Left ventricle myocardium inferior (tissue), 1 donor: ENCODE measurements at regions not wholly inside any gene's neighbourhood (a gene's known extent, or its start where the extent isn't known, plus 50 kb on each side); places are given as distances from the start of the nearest gene placed in this dataset.
"Not testable (repeated sequence)": the region's sequence is repeated elsewhere in the genome, so short reads cannot be mapped to it uniquely, and the experiment has no call there.

Experiments
- DNase-seq: peaks from one replicate; pipeline ENCODE4 v3.0.0-alpha.2; 2020
- H3K27ac ChIP-seq: fragments of 200-600 bp; replicated peaks from 2 replicates; pipeline ENCODE4 v1.8.0; 2021
- H3K27me3 ChIP-seq: fragments of 200-600 bp; 2 replicates; pipeline ENCODE4 v1.8.0; 2021; ENCODE audit warnings: low read depth
- H3K36me3 ChIP-seq: fragments of 200-600 bp; 2 replicates; pipeline ENCODE4 v1.8.0; 2021
- H3K4me1 ChIP-seq: fragments of 200-600 bp; 2 replicates; pipeline ENCODE4 v1.8.0; 2021
- H3K4me3 ChIP-seq: fragments of 200-600 bp; 2 replicates; pipeline ENCODE4 v1.8.0; 2021; ENCODE audit warnings: mild to moderate bottlenecking, moderate library complexity
- H3K9me3 ChIP-seq: fragments of 200-600 bp; replicated peaks from 2 replicates; pipeline ENCODE4 v1.8.0; 2021
- CTCF ChIP-seq: fragments of 200-600 bp; IDR thresholded peaks from 2 replicates; pipeline ENCODE4 v1.8.0; 2021; ENCODE audit warnings: antibody characterized with exemption, mild to moderate bottlenecking, borderline replicate concordance
- intact Hi-C: fragments of 100-400 bp; cut with micrococcal nuclease; formaldehyde crosslinking; loops from one replicate; pipeline ENCODE4 v1.11.0; 2022
- donor health status: DM: no; HTN: yes; CAD: no; lungs with severe emphysema.

GRCh38 chr7:115618676-115619075, 411.9 kb downstream of the TFEC start:
- no peak for TF ChIP-seq CTCF
- DNase-seq = no peak
- H3K36me3 ChIP-seq = no peaks in the 10 kb centered on the region
- no peaks in the 10 kb centered on the region for H3K27me3 ChIP-seq
- no peaks in the 10 kb centered on the region for H3K4me1 ChIP-seq
- H3K9me3 ChIP-seq = no peaks in the 10 kb centered on the region
- no peak overlapping the region for H3K27ac ChIP-seq
- H3K4me3 ChIP-seq = no peak overlapping the region
- intact Hi-C loops = no loop called here

GRCh38 chr7:115613836-115614235, 416.7 kb downstream of the TFEC start:
- DNase-seq = no peak
- Histone ChIP-seq H3K4me3 (no peak overlapping the region), H3K27ac (no peak overlapping the region), H3K36me3 (no peaks in the 10 kb centered on the region), H3K4me1 (no peaks in the 10 kb centered on the region), H3K27me3 (no peaks in the 10 kb centered on the region), H3K9me3 (no peaks in the 10 kb centered on the region)
- intact Hi-C loops = no loop called here
- no peak for TF ChIP-seq CTCF

GRCh38 chr7:115603416-115603815, 427.1 kb downstream of the TFEC start:
- H3K36me3 ChIP-seq = no peaks in the 10 kb centered on the region
- no peaks in the 10 kb centered on the region for H3K27me3 ChIP-seq
- H3K27ac ChIP-seq = no peak overlapping the region
- H3K4me3 ChIP-seq = no peak overlapping the region
- intact Hi-C loops = no loop called here
- peaks cover 9% of the 10 kb centered on the region for H3K9me3 ChIP-seq
- H3K4me1 ChIP-seq = no peaks in the 10 kb centered on the region
- TF ChIP-seq CTCF = no peak
- DNase-seq = no peak

GRCh38 chr7:115600207-115600606, 430.4 kb downstream of the TFEC start:
- Histone ChIP-seq H3K4me1 (no peaks in the 10 kb centered on the region), H3K4me3 (no peak overlapping the region), H3K9me3 (peaks cover 35% of the 10 kb centered on the region), H3K27me3 (no peaks in the 10 kb centered on the region), H3K36me3 (no peaks in the 10 kb centered on the region), H3K27ac (no peak overlapping the region)
- no peak for DNase-seq
- TF ChIP-seq CTCF = no peak
- intact Hi-C loops = no loop called here

- H3K27me3 ChIP-seq, H3K27ac ChIP-seq, H3K4me3 ChIP-seq, intact Hi-C loops, H3K4me1 ChIP-seq, DNase-seq, H3K36me3 ChIP-seq: not testable (repeated sequence)
- peaks cover 36% of the 10 kb centered on the region for H3K9me3 ChIP-seq
Observed at GRCh38 chr7:115599184-115599583, 431.4 kb downstream of the TFEC start.

- peaks cover 36% of the 10 kb centered on the region for H3K9me3 ChIP-seq
- H3K36me3 ChIP-seq, intact Hi-C loops, H3K27ac ChIP-seq, H3K4me1 ChIP-seq, DNase-seq, H3K4me3 ChIP-seq, H3K27me3 ChIP-seq: not testable (repeated sequence)
Observed at GRCh38 chr7:115597220-115597619, 433.3 kb downstream of the TFEC start.

- no peak for DNase-seq
- Histone ChIP-seq H3K4me3 (no peak overlapping the region), H3K27me3 (no peaks in the 10 kb centered on the region), H3K27ac (no peak overlapping the region), H3K4me1 (no peaks in the 10 kb centered on the region), H3K36me3 (no peaks in the 10 kb centered on the region), H3K9me3 (peaks cover 24% of the 10 kb centered on the region)
- no peak for TF ChIP-seq CTCF
- intact Hi-C loops = no loop called here
Observed at GRCh38 chr7:115593111-115593510, 437.5 kb downstream of the TFEC start.
